A673 (cell line): ENCODE measurements at regions not wholly inside any gene's neighbourhood (a gene's known extent, or its start where the extent isn't known, plus 50 kb on each side); places are given as distances from the start of the nearest gene placed in this dataset.
A peak's percentile ranks its signal among the peaks of the same experiment; 100 is the strongest.

Experiments
- BruUV-seq: library from RNA; stranded (reverse); fragments of 400-500 nt; replicated peaks from 2 replicates; lab custom pipeline; 2021; lab: Mats Ljungman, UMichigan
- CTCF ChIA-PET: fragments of 300-600 bp; sonication (Branson Sonifier 250); formaldehyde crosslinking; loops from one replicate; lab custom pipeline; 2022; ENCODE audit warnings: antibody characterized with exemption; lab: Charles Lee
- POLR2A ChIA-PET: fragments of 300-600 bp; sonication (Branson Sonifier 250); formaldehyde crosslinking; loops from one replicate; lab custom pipeline; 2022; ENCODE audit warnings: antibody characterized with exemption; ENCODE audit not compliant: low non-redundant PET; lab: Charles Lee
- DNase-seq: peaks from one replicate; pipeline ENCODE4 v3.0.0-alpha.2; 2015; ENCODE audit warnings: low spot score
- H3K27ac ChIP-seq: fragments of 200-600 bp; sonication (generic); 2 replicates; pipeline ENCODE4 v1.5.1; 2016; ENCODE audit warnings: mixed run types, low read depth, mild to moderate bottlenecking, mixed read lengths, antibody characterized with exemption, low read length; ENCODE audit not compliant: poor library complexity, severe bottlenecking
- H3K27me3 ChIP-seq: fragments of 200-600 bp; sonication (generic); replicated peaks from 2 replicates; pipeline ENCODE4 v1.6.1; 2017; ENCODE audit warnings: mixed run types, low read depth, mild to moderate bottlenecking, mixed read lengths, antibody characterized with exemption, low read length; ENCODE audit not compliant: insufficient read depth, poor library complexity
- H3K36me3 ChIP-seq: fragments of 200-600 bp; sonication (generic); 2 replicates; pipeline ENCODE4 v1.6.1; 2016; ENCODE audit warnings: mixed run types, mild to moderate bottlenecking, mixed read lengths, antibody characterized with exemption, low read length; ENCODE audit not compliant: insufficient read depth, poor library complexity, severe bottlenecking
- H3K4me1 ChIP-seq: fragments of 200-600 bp; sonication (generic); 2 replicates; pipeline ENCODE4 v1.6.1; 2017; ENCODE audit warnings: mixed run types, mild to moderate bottlenecking, mixed read lengths, antibody characterized with exemption, low read length; ENCODE audit not compliant: insufficient read depth, poor library complexity, severe bottlenecking
- H3K4me3 ChIP-seq: fragments of 200-600 bp; sonication (generic); 2 replicates; pipeline ENCODE4 v1.5.1; 2016; ENCODE audit warnings: low read depth, mixed run types, mild to moderate bottlenecking, mixed read lengths, low read length; ENCODE audit not compliant: poor library complexity, severe bottlenecking
- H3K9me3 ChIP-seq: fragments of 200-600 bp; sonication (generic); 2 replicates; pipeline ENCODE4 v1.6.1; 2016; ENCODE audit warnings: mixed run types, low read depth, mild to moderate bottlenecking, mixed read lengths, antibody characterized with exemption, low read length; ENCODE audit not compliant: poor library complexity, severe bottlenecking
- CTCF ChIP-seq: fragments of 300-800, 200-600 bp; sonication (generic); conservative IDR thresholded peaks from 2 replicates; pipeline ENCODE4 v1.5.1; 2017; ENCODE audit warnings: low read depth, mild to moderate bottlenecking, antibody characterized with exemption, low read length, moderate library complexity, mixed read lengths
- EZH2 ChIP-seq: fragments of 200-600 bp; sonication (generic); IDR thresholded peaks from 2 replicates; pipeline ENCODE4 v1.6.1; 2017; ENCODE audit warnings: borderline replicate concordance, low read depth, mild to moderate bottlenecking, mixed read lengths, antibody characterized with exemption, low read length; ENCODE audit not compliant: poor library complexity, severe bottlenecking
- intact Hi-C: fragments of 100-400 bp; cut with micrococcal nuclease; formaldehyde crosslinking; loops from one replicate; pipeline ENCODE4 v1.10.0; 2022; ENCODE audit not compliant: unreplicated experiment

- TF ChIP-seq EZH2 (no peak), CTCF (no peak)
- no peak for DNase-seq
- no TSS peak for BruUV-seq
- Histone ChIP-seq H3K27ac (no peak overlapping the region), H3K36me3 (no peaks in the 10 kb centered on the region), H3K27me3 (no peaks in the 10 kb centered on the region), H3K4me3 (no peak overlapping the region), H3K4me1 (peaks cover 29% of the 10 kb centered on the region), H3K9me3 (no peaks in the 10 kb centered on the region)
- CTCF ChIA-PET, result no interaction called here
- POLR2A ChIA-PET, result no interaction called here
- intact Hi-C loops, result loop anchor here (10.0 kb wide), 1 partner anchor 258 kb away; no protein-coding TSS in a partner anchor
Measured at GRCh38 chr5:65073250-65073661, 304.5 kb downstream of the CWC27 start.

GRCh38 chr5:65075623-65076250, 307.0 kb downstream of the CWC27 start:
- Histone ChIP-seq H3K4me3 (no peak overlapping the region), H3K9me3 (no peaks in the 10 kb centered on the region), H3K27me3 (no peaks in the 10 kb centered on the region), H3K4me1 (peaks cover 50% of the 10 kb centered on the region), H3K36me3 (no peaks in the 10 kb centered on the region), H3K27ac (peak overlapping the region; percentile 87)
- TF ChIP-seq EZH2 (no peak), CTCF (no peak)
- DNase-seq, result peak; percentile 31
- POLR2A ChIA-PET, result interaction anchor here (0.7 kb wide), 1 partner anchor 18 kb away, joined by 5 read pairs; no protein-coding TSS in a partner anchor
- CTCF ChIA-PET, result interaction anchor here (0.6 kb wide), 1 partner anchor 1027 kb away, joined by 3 read pairs; no protein-coding TSS in a partner anchor
- intact Hi-C loops, result loop anchor here (5.0 to 10.0 kb wide), 3 partner anchors 38 to 407 kb away; partner anchors contain the start of gene ADAMTS6
- BruUV-seq, result no TSS peak

GRCh38 chr5:65076251-65076869, 307.6 kb downstream of the CWC27 start:
- Histone ChIP-seq H3K9me3 (no peaks in the 10 kb centered on the region), H3K4me1 (peaks cover 53% of the 10 kb centered on the region), H3K36me3 (no peaks in the 10 kb centered on the region), H3K27me3 (no peaks in the 10 kb centered on the region), H3K27ac (peak overlapping the region; percentile 87), H3K4me3 (no peak overlapping the region)
- BruUV-seq, result no TSS peak
- POLR2A ChIA-PET, result interaction anchor here (0.7 kb wide), 1 partner anchor 19 kb away, joined by 5 read pairs; no protein-coding TSS in a partner anchor
- CTCF ChIA-PET, result interaction anchor here (0.6 kb wide), 1 partner anchor 1027 kb away, joined by 3 read pairs; no protein-coding TSS in a partner anchor
- intact Hi-C loops, result loop anchor here (5.0 to 10.0 kb wide), 3 partner anchors 39 to 406 kb away; partner anchors contain the start of gene ADAMTS6
- TF ChIP-seq CTCF (peak; percentile 55), EZH2 (no peak)
- DNase-seq, result peak; percentile 95
